Liver (tissue), 8 donors: ENCODE measurements at regions not wholly inside any gene's neighbourhood (a gene's known extent, or its start where the extent isn't known, plus 50 kb on each side); places are given as distances from the start of the nearest gene placed in this dataset.

Experiments
- DNase-seq: peaks from one replicate; pipeline ENCODE4 v3.0.0-alpha.2; 2017; ENCODE audit warnings: low spot score
- H3K27ac ChIP-seq, 2 donors: one replicate each; pipeline ENCODE4 v1.7.0; 2013; ENCODE audit warnings: inconsistent platforms in 2 of 2, low read length in 2 of 2, control low read depth in 1 of 2, low read depth in 1 of 2, mild to moderate bottlenecking in 1 of 2
- H3K27me3 ChIP-seq, 4 donors: one replicate each; pipeline versions ENCODE4 v1.6.1 to v1.7.0; 2013; ENCODE audit warnings: low read length in 3 of 4, inconsistent platforms in 1 of 4, mild to moderate bottlenecking in 1 of 4, moderate library complexity in 1 of 4; ENCODE audit not compliant: control insufficient read depth in 4 of 4, insufficient read depth in 4 of 4
- H3K36me3 ChIP-seq, 4 donors: one replicate each; pipeline versions ENCODE4 v1.6.1 to v1.7.0; 2013; ENCODE audit warnings: low read length in 3 of 4, mild to moderate bottlenecking in 3 of 4, low read depth in 1 of 4, moderate library complexity in 1 of 4; ENCODE audit not compliant: control insufficient read depth in 4 of 4, insufficient read depth in 3 of 4
- H3K4me1 ChIP-seq, 4 donors: one replicate each; pipeline versions ENCODE4 v1.6.1 to v1.7.0; 2013; ENCODE audit warnings: low read length in 3 of 4, mild to moderate bottlenecking in 3 of 4, moderate library complexity in 1 of 4; ENCODE audit not compliant: control insufficient read depth in 4 of 4, insufficient read depth in 4 of 4
- H3K4me3 ChIP-seq, 3 donors: one replicate each; pipeline versions ENCODE4 v1.6.1 to v1.7.0; 2013; ENCODE audit warnings: low read length in 3 of 3, control low read depth in 1 of 3, low read depth in 1 of 3, mild to moderate bottlenecking in 1 of 3
- H3K9ac ChIP-seq, 2 donors: one replicate each; pipeline ENCODE4 v1.7.0; 2013; ENCODE audit warnings: low read length in 2 of 2, mild to moderate bottlenecking in 2 of 2, moderate library complexity in 2 of 2, control low read depth in 1 of 2, low read depth in 1 of 2
- H3K9me3 ChIP-seq, 4 donors: one replicate each; pipeline versions ENCODE4 v1.6.1 to v1.7.0; 2013; ENCODE audit warnings: low read length in 3 of 4; ENCODE audit not compliant: control insufficient read depth in 4 of 4
- ATF3 ChIP-seq: IDR thresholded peaks from 2 replicates; pipeline ENCODE4 v1.6.1; 2016; ENCODE audit warnings: antibody characterized with exemption
- FOXA1 ChIP-seq: IDR thresholded peaks from 2 replicates; pipeline ENCODE4 v1.6.1; 2016; ENCODE audit warnings: antibody characterized with exemption
- FOXA2 ChIP-seq: IDR thresholded peaks from 2 replicates; pipeline ENCODE4 v1.6.1; 2016; ENCODE audit warnings: antibody characterized with exemption
- GABPA ChIP-seq, 2 donors: IDR thresholded peaks in 1 of 2; conservative IDR thresholded peaks in 1 of 2; 2 replicates each; pipeline ENCODE4 v1.6.1; 2016; ENCODE audit warnings: antibody characterized with exemption in 2 of 2, mild to moderate bottlenecking in 1 of 2, moderate library complexity in 1 of 2
- HNF4A ChIP-seq, 2 donors: conservative IDR thresholded peaks; 2 replicates each; pipeline ENCODE4 v1.6.1; 2016; ENCODE audit warnings: antibody characterized with exemption in 2 of 2, mild to moderate bottlenecking in 2 of 2
- JUND ChIP-seq, 2 donors: IDR thresholded peaks; 2 replicates each; pipeline ENCODE4 v1.6.1; 2016; ENCODE audit warnings: antibody characterized with exemption in 2 of 2
- NR2F2 ChIP-seq: IDR thresholded peaks from 2 replicates; pipeline ENCODE4 v1.6.1; 2016; ENCODE audit warnings: antibody characterized with exemption
- RAD21 ChIP-seq, 2 donors: IDR thresholded peaks; 2 replicates each; pipeline ENCODE4 v1.6.1; 2016; ENCODE audit warnings: antibody characterized with exemption in 2 of 2, mild to moderate bottlenecking in 2 of 2
- RXRA ChIP-seq, 2 donors: IDR thresholded peaks; 2 replicates each; pipeline ENCODE4 v1.6.1; 2017 to 2018; ENCODE audit warnings: antibody characterized with exemption in 2 of 2, mild to moderate bottlenecking in 1 of 2
- YY1 ChIP-seq: IDR thresholded peaks from 2 replicates; pipeline ENCODE4 v1.6.1; 2016; ENCODE audit warnings: antibody characterized with exemption, mild to moderate bottlenecking
- WGBS: extraction: QIAGEN DNeasy Blood & Tissue Kit; methylation state at CpG from one replicate; pipeline ENCODE4 v1.1.7; 2013; 5-methylcytosine and 5-hydroxymethylcytosine counted together
- TF ChIP-seq, protein P1 (sequence below): fragments of 150-350 bp; IDR thresholded peaks from 2 replicates; pipeline ENCODE4 v1.5.1; 2017; ENCODE audit warnings: improper control_type of control experiment, low read depth, low read length; ENCODE audit not compliant: missing input control
- TF ChIP-seq, protein P2 (sequence below): IDR thresholded peaks from 2 replicates; pipeline ENCODE4 v1.6.1; 2016; ENCODE audit warnings: antibody characterized with exemption, mild to moderate bottlenecking
- donor health status: healthy.
- donor health status: healthy.
- donor health status: healthy.
- donor health status: healthy.
- donor health status: healthy.

- TF ChIP-seq GABPA (IDR thresholded peaks at IDR 0.05 in 1 of 2, conservative IDR thresholded peaks at IDR 0.05 in 1 of 2) (no peak), JUND (IDR thresholded peaks at IDR 0.05) (no peak), ATF3 (no peak), YY1 (no peak)
Observed at GRCh38 chr12:77256956-77257355, 191.6 kb upstream of the E2F7 start (continued).

- TF ChIP-seq FOXA2 (no peak), HNF4A (conservative IDR thresholded peaks at IDR 0.05) (no peak)
- TF ChIP-seq, protein P1, sequence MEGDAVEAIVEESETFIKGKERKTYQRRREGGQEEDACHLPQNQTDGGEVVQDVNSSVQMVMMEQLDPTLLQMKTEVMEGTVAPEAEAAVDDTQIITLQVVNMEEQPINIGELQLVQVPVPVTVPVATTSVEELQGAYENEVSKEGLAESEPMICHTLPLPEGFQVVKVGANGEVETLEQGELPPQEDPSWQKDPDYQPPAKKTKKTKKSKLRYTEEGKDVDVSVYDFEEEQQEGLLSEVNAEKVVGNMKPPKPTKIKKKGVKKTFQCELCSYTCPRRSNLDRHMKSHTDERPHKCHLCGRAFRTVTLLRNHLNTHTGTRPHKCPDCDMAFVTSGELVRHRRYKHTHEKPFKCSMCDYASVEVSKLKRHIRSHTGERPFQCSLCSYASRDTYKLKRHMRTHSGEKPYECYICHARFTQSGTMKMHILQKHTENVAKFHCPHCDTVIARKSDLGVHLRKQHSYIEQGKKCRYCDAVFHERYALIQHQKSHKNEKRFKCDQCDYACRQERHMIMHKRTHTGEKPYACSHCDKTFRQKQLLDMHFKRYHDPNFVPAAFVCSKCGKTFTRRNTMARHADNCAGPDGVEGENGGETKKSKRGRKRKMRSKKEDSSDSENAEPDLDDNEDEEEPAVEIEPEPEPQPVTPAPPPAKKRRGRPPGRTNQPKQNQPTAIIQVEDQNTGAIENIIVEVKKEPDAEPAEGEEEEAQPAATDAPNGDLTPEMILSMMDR = no peak
- no peak overlapping the region for H3K4me3 ChIP-seq
- H3K27me3 ChIP-seq = peaks cover 0 to 10% (median 0%) of the 10 kb centered on the region in 4 donors
- no peaks in the 10 kb centered on the region for H3K4me1 ChIP-seq
- H3K9me3 ChIP-seq = no peaks in the 10 kb centered on the region
- no peak overlapping the region for H3K27ac ChIP-seq
- no peak overlapping the region for H3K9ac ChIP-seq
- 69% methylated on average over 2 of the region's 2 CpGs for WGBS
- DNase-seq = no peak
- no peaks in the 10 kb centered on the region for H3K36me3 ChIP-seq
Observed at GRCh38 chr12:77253321-77253720, 188.0 kb upstream of the E2F7 start.

- DNase-seq = no peak
- TF ChIP-seq, protein P2, sequence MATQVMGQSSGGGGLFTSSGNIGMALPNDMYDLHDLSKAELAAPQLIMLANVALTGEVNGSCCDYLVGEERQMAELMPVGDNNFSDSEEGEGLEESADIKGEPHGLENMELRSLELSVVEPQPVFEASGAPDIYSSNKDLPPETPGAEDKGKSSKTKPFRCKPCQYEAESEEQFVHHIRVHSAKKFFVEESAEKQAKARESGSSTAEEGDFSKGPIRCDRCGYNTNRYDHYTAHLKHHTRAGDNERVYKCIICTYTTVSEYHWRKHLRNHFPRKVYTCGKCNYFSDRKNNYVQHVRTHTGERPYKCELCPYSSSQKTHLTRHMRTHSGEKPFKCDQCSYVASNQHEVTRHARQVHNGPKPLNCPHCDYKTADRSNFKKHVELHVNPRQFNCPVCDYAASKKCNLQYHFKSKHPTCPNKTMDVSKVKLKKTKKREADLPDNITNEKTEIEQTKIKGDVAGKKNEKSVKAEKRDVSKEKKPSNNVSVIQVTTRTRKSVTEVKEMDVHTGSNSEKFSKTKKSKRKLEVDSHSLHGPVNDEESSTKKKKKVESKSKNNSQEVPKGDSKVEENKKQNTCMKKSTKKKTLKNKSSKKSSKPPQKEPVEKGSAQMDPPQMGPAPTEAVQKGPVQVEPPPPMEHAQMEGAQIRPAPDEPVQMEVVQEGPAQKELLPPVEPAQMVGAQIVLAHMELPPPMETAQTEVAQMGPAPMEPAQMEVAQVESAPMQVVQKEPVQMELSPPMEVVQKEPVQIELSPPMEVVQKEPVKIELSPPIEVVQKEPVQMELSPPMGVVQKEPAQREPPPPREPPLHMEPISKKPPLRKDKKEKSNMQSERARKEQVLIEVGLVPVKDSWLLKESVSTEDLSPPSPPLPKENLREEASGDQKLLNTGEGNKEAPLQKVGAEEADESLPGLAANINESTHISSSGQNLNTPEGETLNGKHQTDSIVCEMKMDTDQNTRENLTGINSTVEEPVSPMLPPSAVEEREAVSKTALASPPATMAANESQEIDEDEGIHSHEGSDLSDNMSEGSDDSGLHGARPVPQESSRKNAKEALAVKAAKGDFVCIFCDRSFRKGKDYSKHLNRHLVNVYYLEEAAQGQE = no peak
- TF ChIP-seq HNF4A (conservative IDR thresholded peaks at IDR 0.05) (no peak), ATF3 (no peak), RAD21 (IDR thresholded peaks at IDR 0.05) (no peak)
- no peak overlapping the region for H3K9ac ChIP-seq
- H3K27ac ChIP-seq = no peak overlapping the region
- no peak overlapping the region for H3K4me3 ChIP-seq
- H3K9me3 ChIP-seq = no peaks in the 10 kb centered on the region
- peaks cover 0 to 10% (median 0%) of the 10 kb centered on the region in 4 donors for H3K27me3 ChIP-seq
- WGBS = 73% methylated on average over 2 of the region's 2 CpGs
- H3K36me3 ChIP-seq = no peaks in the 10 kb centered on the region
- H3K4me1 ChIP-seq = no peaks in the 10 kb centered on the region
Observed at GRCh38 chr12:77251799-77252198, 186.4 kb upstream of the E2F7 start.

DNA sequence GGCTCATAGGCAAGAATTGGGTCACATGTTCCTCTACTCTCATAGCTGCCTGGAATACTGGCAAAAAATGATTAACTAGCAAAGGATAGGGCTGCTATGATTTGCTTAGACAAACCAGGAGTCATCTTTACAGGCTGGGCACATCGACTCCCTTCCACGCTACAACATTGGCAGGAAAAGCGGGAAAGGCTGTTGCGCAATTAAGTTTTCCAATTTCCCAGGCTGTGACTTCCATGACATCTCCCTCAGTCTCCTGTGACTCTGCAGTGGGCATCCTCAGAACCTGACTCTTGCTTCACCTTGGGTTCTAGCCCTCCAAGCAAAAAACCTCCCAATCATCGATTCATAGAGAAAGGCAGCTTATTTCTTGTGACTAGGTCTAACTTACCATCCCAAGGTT is 184.5 kb upstream of the E2F7 start:
- no peaks in the 10 kb centered on the region for H3K9me3 ChIP-seq
- H3K9ac ChIP-seq = no peak overlapping the region
- DNase-seq = no peak
- WGBS = 93% methylated on average over 5 of the region's 5 CpGs
- H3K27me3 ChIP-seq = peaks cover 0 to 10% (median 0%) of the 10 kb centered on the region in 4 donors
- H3K4me3 ChIP-seq = no peak overlapping the region
- H3K4me1 ChIP-seq = no peaks in the 10 kb centered on the region
- no peaks in the 10 kb centered on the region for H3K36me3 ChIP-seq
- H3K27ac ChIP-seq = no peak overlapping the region
- TF ChIP-seq, protein P1 = no peak
- TF ChIP-seq, protein P2 = no peak
- TF ChIP-seq JUND (IDR thresholded peaks at IDR 0.05) (no peak), FOXA1 (no peak), NR2F2 (no peak), ATF3 (no peak), RXRA (IDR thresholded peaks at IDR 0.05) (no peak)
